Inflammatory macrophage (primary cell): ENCODE measurements at regions not wholly inside any gene's neighbourhood (a gene's known extent, or its start where the extent isn't known, plus 50 kb on each side); places are given as distances from the start of the nearest gene placed in this dataset.

Source experiments
- DNase-seq, 2 donors: peaks; one replicate each; pipeline ENCODE4 v3.0.0-alpha.2; 2020 to 2022

GRCh38 chr9:87824216-87824875, 58.3 kb upstream of the SPATA31E1 start:
- no peak for DNase-seq

- DNase-seq, result no peak
Measured at GRCh38 chr9:87824886-87825285, 57.8 kb upstream of the SPATA31E1 start.

GRCh38 chr9:87826331-87826730, 56.3 kb upstream of the SPATA31E1 start:
- no peak for DNase-seq

GRCh38 chr9:87827341-87827740, 55.3 kb upstream of the SPATA31E1 start:
- no peak for DNase-seq

GRCh38 chr9:87829756-87830155, 52.9 kb upstream of the SPATA31E1 start:
- no peak for DNase-seq

GRCh38 chr9:87830446-87830845, 52.2 kb upstream of the SPATA31E1 start:
- DNase-seq, result peak in 1 of 2 donors; percentile 33

- no peak for DNase-seq
Measured at GRCh38 chr9:87831159-87831558, 51.5 kb upstream of the SPATA31E1 start.
